Kidney (tissue), 13 donors: ENCODE measurements at regions not wholly inside any gene's neighbourhood (a gene's known extent, or its start where the extent isn't known, plus 50 kb on each side); places are given as distances from the start of the nearest gene placed in this dataset.

Experiments
- DNase-seq, 5 donors: peaks; one replicate each; pipeline ENCODE4 v3.0.0-alpha.2; 2013 to 2020
- FAIRE-seq: peaks from 2 replicates; lab custom pipeline; 2012; peaks lifted over from hg19 to GRCh38; lab: Jason Lieb, UNC
- H3K27ac ChIP-seq, 2 donors: one replicate each; pipeline ENCODE4 v1.7.0; 2013; ENCODE audit warnings: low read depth in 2 of 2, low read length in 2 of 2, inconsistent platforms in 1 of 2
- H3K27me3 ChIP-seq: one replicate; pipeline ENCODE4 v1.7.1; 2013; ENCODE audit warnings: low read length, inconsistent platforms; ENCODE audit not compliant: control insufficient read depth, insufficient read depth
- H3K36me3 ChIP-seq, 3 donors: one replicate each; pipeline versions ENCODE4 v1.7.0 to v1.7.1; 2013; ENCODE audit warnings: low read length in 3 of 3, control low read depth in 1 of 3, inconsistent platforms in 1 of 3; ENCODE audit not compliant: insufficient read depth in 3 of 3, control insufficient read depth in 2 of 3
- H3K4me1 ChIP-seq, 3 donors: one replicate each; pipeline versions ENCODE4 v1.7.0 to v1.7.1; 2013; ENCODE audit warnings: low read length in 3 of 3, inconsistent platforms in 1 of 3, low read depth in 1 of 3; ENCODE audit not compliant: control insufficient read depth in 2 of 3, insufficient read depth in 2 of 3
- H3K4me3 ChIP-seq, 3 donors: one replicate each; pipeline versions ENCODE4 v1.7.0 to v1.8.1; 2013; ENCODE audit warnings: low read length in 3 of 3, control low read depth in 1 of 3, inconsistent platforms in 1 of 3
- H3K9ac ChIP-seq, 3 donors: one replicate each; pipeline versions ENCODE4 v1.7.0 to v1.7.1; 2013; ENCODE audit warnings: low read length in 3 of 3, control low read depth in 1 of 3, inconsistent platforms in 1 of 3
- H3K9me3 ChIP-seq, 3 donors: one replicate each; pipeline versions ENCODE4 v1.7.0 to v1.7.1; 2013; ENCODE audit warnings: low read length in 3 of 3, control low read depth in 1 of 3, inconsistent platforms in 1 of 3; ENCODE audit not compliant: control insufficient read depth in 2 of 3, insufficient read depth in 1 of 3
- CTCF ChIP-seq: IDR thresholded peaks from 3 replicates; pipeline ENCODE4 v1.5.1; 2012; ENCODE audit warnings: mild to moderate bottlenecking, moderate library complexity, borderline replicate concordance; ENCODE audit not compliant: insufficient read depth; ENCODE audit errors: extremely low read depth
- intact Hi-C: fragments of 100-400 bp; cut with DNase I; formaldehyde crosslinking; loops from one replicate; pipeline ENCODE4 v1.11.1; 2022
- donor health status: control.
- donor health status: control.
- donor health status: control.
- donor health status: control.
- donor health status: control.
- donor health status: DM: yes; HTN: yes; CAD: no.
- donor health status: Normal renal cell carcinoma (clear cell type).

DNA sequence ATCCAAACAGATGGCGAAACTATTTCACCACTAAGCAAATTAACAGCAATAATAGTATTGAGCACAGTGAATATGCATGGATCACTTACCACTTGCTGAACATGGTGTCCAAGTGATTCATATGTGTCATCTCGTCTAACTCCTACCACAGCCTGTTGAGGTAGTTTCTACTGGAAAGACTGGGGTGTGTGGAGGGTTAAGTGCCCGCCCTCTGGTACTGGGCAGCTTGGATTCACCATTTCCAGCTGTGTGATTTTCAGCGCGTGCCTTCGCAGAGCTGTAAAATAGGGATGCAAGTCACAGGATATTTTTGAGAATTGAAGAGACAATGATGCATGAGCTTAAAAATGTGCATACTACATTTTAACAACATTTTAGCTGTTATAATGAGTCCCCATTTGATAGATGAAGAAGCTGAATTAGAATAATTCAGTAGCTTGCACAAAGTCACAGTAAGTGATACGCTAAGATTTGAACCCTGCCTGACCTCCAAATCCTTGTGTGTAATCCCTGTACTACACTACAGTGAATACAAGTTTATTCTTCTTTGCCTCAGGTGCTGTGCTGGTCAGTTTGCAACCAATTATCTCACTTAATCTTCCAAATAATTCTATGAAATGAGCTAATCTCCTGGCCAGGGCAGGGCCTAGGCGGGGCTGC, 75.2 kb upstream of the SIX2 start:
- FAIRE-seq (no peak), DNase-seq (no peak)
- H3K36me3 ChIP-seq = no peaks in the 10 kb centered on the region
- no peak overlapping the region for H3K4me3 ChIP-seq
- H3K9ac ChIP-seq = no peak overlapping the region
- H3K9me3 ChIP-seq = no peaks in the 10 kb centered on the region
- intact Hi-C loops = no loop called here
- no peak for TF ChIP-seq CTCF
- no peaks in the 10 kb centered on the region for H3K27me3 ChIP-seq
- no peaks in the 10 kb centered on the region for H3K4me1 ChIP-seq
- H3K27ac ChIP-seq = no peak overlapping the region

DNA sequence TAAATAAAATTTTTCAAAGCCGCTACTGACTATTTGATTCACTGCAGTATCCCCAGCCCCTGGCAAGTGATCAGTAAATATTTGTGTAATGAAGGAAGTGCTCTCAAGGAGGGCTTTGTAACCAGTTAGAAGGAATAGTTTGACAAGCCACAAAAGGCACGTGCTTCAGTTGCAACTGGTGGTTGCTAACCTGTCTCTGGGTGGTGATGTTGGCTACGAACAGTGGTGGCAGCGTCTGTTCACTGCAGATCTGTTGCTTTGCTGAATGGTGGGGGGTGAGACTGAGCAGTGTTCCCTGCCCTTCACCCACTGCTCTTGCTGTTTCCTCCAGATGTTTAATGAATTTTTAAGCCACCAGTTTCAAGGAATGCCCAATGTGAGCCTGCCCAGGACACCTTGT, 73.9 kb upstream of the SIX2 start:
- H3K4me3 ChIP-seq = no peak overlapping the region
- H3K27me3 ChIP-seq = no peaks in the 10 kb centered on the region
- TF ChIP-seq CTCF = no peak
- no peak overlapping the region for H3K27ac ChIP-seq
- H3K4me1 ChIP-seq = no peaks in the 10 kb centered on the region
- H3K9me3 ChIP-seq = no peaks in the 10 kb centered on the region
- H3K36me3 ChIP-seq = no peaks in the 10 kb centered on the region
- intact Hi-C loops = no loop called here
- H3K9ac ChIP-seq = no peak overlapping the region
- no peak for DNase-seq
- FAIRE-seq = no peak

DNA sequence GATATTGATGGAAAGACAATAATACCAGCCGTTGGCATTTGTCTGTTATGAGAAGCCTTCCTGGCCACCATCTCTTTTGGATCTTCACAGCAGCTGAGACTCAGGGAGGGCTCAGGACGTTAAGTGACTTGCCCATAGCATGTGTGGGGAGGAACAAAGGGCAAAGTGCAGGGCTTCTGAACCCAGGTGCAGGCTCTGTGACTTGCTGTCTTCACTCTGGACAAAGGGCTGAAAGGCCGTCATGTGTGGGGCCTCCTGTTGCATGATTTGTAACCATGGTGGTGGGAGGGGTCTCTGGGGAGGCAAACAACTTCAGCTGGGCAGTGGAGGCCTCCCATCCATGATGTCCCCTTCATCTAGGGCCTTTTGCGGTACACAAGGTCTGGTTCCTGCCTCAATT, 65.5 kb upstream of the SIX2 start:
- FAIRE-seq (no peak), DNase-seq (no peak)
- no peak overlapping the region for H3K27ac ChIP-seq
- H3K4me3 ChIP-seq = no peak overlapping the region
- H3K9ac ChIP-seq = no peak overlapping the region
- no peaks in the 10 kb centered on the region for H3K4me1 ChIP-seq
- no peak for TF ChIP-seq CTCF
- H3K9me3 ChIP-seq = peaks cover 0 to 3% (median 0%) of the 10 kb centered on the region in 3 donors
- H3K36me3 ChIP-seq = no peaks in the 10 kb centered on the region
- intact Hi-C loops = no loop called here
- no peaks in the 10 kb centered on the region for H3K27me3 ChIP-seq

DNA sequence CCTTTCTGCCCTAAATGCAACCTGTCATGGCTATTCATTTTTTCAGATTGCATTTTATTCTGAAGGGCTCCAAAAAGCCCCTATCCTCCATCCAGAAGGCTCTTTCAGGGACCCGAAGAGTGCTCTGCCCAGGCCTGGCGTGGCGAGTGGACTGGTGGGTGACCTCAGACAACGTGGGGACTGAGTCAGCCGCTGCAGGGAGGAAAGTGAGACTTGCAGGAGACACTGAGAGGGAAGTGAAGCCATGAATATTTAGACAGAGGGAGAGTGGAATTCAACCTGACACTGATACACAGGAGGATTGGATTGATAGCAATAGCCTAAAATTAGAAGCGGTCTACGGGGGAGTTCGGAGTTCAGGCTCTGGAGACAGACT, 63.6 kb upstream of the SIX2 start:
- Histone ChIP-seq H3K36me3 (no peaks in the 10 kb centered on the region), H3K4me3 (no peak overlapping the region), H3K27ac (no peak overlapping the region), H3K9me3 (peaks cover 0 to 3% (median 0%) of the 10 kb centered on the region in 3 donors), H3K4me1 (no peaks in the 10 kb centered on the region), H3K9ac (no peak overlapping the region), H3K27me3 (no peaks in the 10 kb centered on the region)
- FAIRE-seq = no peak
- intact Hi-C loops = no loop called here
- no peak for TF ChIP-seq CTCF
- DNase-seq = no peak
